ENCODE measurements at regions not wholly inside any gene's neighbourhood (a gene's known extent, or its start where the extent isn't known, plus 50 kb on each side); places are given as distances from the start of the nearest gene placed in this dataset.

GRCh38 chr14:96736439-96736838 is 60.7 kb upstream of the VRK1 start:
- TF ChIP-seq CTCF (conservative IDR thresholded peaks at IDR 0.05; ENCODE audit: low read depth in 2 of 2) (no peak), EZH2 (IDR thresholded peaks at IDR 0.05; ENCODE audit: low read depth, unreplicated experiment) (no peak), JUNB (IDR thresholded peaks at IDR 0.05; ENCODE audit: unreplicated experiment) (no peak), STAT1 (IDR thresholded peaks at IDR 0.05; ENCODE audit: unreplicated experiment) (no peak), ZNF114 (CRISPR knock-in tag; IDR thresholded peaks at IDR 0.05) (no peak), EZH2phosphoT487 (IDR thresholded peaks at IDR 0.05; ENCODE audit: unreplicated experiment) (no peak), POLR2AphosphoS5 (IDR thresholded peaks at IDR 0.05; ENCODE audit: low read depth) (no peak), ZNF331 (CRISPR knock-in tag; IDR thresholded peaks at IDR 0.05; ENCODE audit: low read depth) (no peak), NANOG (IDR thresholded peaks at IDR 0.05; ENCODE audit: borderline replicate concordance) (no peak)
- TF ChIP-seq, protein P1, sequence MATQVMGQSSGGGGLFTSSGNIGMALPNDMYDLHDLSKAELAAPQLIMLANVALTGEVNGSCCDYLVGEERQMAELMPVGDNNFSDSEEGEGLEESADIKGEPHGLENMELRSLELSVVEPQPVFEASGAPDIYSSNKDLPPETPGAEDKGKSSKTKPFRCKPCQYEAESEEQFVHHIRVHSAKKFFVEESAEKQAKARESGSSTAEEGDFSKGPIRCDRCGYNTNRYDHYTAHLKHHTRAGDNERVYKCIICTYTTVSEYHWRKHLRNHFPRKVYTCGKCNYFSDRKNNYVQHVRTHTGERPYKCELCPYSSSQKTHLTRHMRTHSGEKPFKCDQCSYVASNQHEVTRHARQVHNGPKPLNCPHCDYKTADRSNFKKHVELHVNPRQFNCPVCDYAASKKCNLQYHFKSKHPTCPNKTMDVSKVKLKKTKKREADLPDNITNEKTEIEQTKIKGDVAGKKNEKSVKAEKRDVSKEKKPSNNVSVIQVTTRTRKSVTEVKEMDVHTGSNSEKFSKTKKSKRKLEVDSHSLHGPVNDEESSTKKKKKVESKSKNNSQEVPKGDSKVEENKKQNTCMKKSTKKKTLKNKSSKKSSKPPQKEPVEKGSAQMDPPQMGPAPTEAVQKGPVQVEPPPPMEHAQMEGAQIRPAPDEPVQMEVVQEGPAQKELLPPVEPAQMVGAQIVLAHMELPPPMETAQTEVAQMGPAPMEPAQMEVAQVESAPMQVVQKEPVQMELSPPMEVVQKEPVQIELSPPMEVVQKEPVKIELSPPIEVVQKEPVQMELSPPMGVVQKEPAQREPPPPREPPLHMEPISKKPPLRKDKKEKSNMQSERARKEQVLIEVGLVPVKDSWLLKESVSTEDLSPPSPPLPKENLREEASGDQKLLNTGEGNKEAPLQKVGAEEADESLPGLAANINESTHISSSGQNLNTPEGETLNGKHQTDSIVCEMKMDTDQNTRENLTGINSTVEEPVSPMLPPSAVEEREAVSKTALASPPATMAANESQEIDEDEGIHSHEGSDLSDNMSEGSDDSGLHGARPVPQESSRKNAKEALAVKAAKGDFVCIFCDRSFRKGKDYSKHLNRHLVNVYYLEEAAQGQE (IDR thresholded peaks at IDR 0.05; ENCODE audit: unreplicated experiment) = no peak
- TF ChIP-seq, protein P2, sequence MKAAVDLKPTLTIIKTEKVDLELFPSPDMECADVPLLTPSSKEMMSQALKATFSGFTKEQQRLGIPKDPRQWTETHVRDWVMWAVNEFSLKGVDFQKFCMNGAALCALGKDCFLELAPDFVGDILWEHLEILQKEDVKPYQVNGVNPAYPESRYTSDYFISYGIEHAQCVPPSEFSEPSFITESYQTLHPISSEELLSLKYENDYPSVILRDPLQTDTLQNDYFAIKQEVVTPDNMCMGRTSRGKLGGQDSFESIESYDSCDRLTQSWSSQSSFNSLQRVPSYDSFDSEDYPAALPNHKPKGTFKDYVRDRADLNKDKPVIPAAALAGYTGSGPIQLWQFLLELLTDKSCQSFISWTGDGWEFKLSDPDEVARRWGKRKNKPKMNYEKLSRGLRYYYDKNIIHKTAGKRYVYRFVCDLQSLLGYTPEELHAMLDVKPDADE (IDR thresholded peaks at IDR 0.05) = no peak

Data from GM23338 (cell line).